ENCODE measurements at regions not wholly inside any gene's neighbourhood (a gene's known extent, or its start where the extent isn't known, plus 50 kb on each side); places are given as distances from the start of the nearest gene placed in this dataset.

- ChIA-PET POLR2A (ENCODE audit: low non-redundant PET) (no interaction called here), CTCF (no interaction called here)
- no peak for TF ChIP-seq CTCF (conservative IDR thresholded peaks at IDR 0.05; ENCODE audit: low read depth)
These were observed 1113.0 kb downstream of the CBLN2 start for GRCh38 chr18:71431171-71431570.

GRCh38 chr18:71426441-71426840, 1117.7 kb downstream of the CBLN2 start:
- ChIA-PET CTCF (no interaction called here), POLR2A (ENCODE audit: low non-redundant PET) (no interaction called here)
- TF ChIP-seq CTCF (conservative IDR thresholded peaks at IDR 0.05; ENCODE audit: low read depth) = no peak
- no peak overlapping the region for H3K27ac ChIP-seq
- DNase-seq (ENCODE audit: low spot score) = no peak

More at GRCh38 chr18:71431171-71431570, 1113.0 kb downstream of the CBLN2 start:
- no peak for DNase-seq (ENCODE audit: low spot score)
- no peak overlapping the region for H3K27ac ChIP-seq

- H3K27ac ChIP-seq = no peak overlapping the region
- no peak for DNase-seq (ENCODE audit: low spot score)
- TF ChIP-seq CTCF (conservative IDR thresholded peaks at IDR 0.05; ENCODE audit: low read depth) = no peak
- POLR2A ChIA-PET (ENCODE audit: low non-redundant PET) = no interaction called here
- CTCF ChIA-PET = no interaction called here
These were observed 1116.4 kb downstream of the SOCS6 start for GRCh38 chr18:71405169-71405809.

DNA sequence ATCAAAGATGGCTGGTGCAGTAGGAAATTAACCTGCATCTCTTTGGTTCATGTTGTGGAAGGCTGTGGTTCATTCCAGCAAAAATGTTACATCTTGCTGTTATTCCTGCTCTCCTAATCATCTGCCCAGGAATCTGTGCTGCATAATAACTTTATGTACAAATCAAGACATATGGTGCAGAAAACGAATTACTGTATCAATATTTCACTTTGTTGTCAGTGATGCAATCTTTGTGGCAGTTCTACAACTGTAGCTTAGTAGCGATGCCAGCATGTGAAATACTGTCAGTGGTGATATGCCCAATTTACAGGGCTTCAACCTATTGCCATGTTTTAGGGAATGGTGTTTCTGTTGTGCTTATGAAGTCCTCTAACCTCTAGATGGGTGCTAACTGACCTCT, 1114.7 kb downstream of the SOCS6 start:
- TF ChIP-seq CTCF (conservative IDR thresholded peaks at IDR 0.05; ENCODE audit: low read depth) = no peak
- ChIA-PET POLR2A (ENCODE audit: low non-redundant PET) (no interaction called here), CTCF (no interaction called here)
- no peak overlapping the region for H3K27ac ChIP-seq
- no peak for DNase-seq (ENCODE audit: low spot score)

DNA sequence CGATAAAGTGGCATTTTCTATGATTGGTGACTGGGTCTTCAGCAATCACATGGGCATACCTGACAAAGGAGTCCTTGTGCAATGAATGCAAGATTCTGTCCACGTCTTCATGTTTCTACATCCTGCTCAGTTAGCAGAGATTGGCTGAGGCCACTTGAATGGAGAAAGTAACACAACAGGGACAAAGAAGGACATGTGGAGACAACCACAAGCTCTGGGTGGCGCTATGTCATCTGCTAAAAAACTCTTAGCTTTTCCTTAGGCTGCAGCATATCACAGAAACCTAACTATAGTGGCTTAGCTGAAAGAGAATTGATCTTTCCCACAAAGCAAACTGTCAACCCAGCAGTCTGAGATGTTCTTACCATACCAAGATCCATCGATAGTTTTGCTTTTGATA, 1109.7 kb downstream of the SOCS6 start:
- H3K27ac ChIP-seq = no peak overlapping the region
- no peak for DNase-seq (ENCODE audit: low spot score)
- TF ChIP-seq CTCF (conservative IDR thresholded peaks at IDR 0.05; ENCODE audit: low read depth) = no peak
- ChIA-PET POLR2A (ENCODE audit: low non-redundant PET) (no interaction called here), CTCF (no interaction called here)

GRCh38 chr18:71388148-71388547, 1099.3 kb downstream of the SOCS6 start:
- no peak for DNase-seq (ENCODE audit: low spot score)
- POLR2A ChIA-PET (ENCODE audit: low non-redundant PET) = no interaction called here
- H3K27ac ChIP-seq = no peak overlapping the region
- TF ChIP-seq CTCF (conservative IDR thresholded peaks at IDR 0.05; ENCODE audit: low read depth) = no peak
- CTCF ChIA-PET = no interaction called here
